ENCODE measurements at regions not wholly inside any gene's neighbourhood (a gene's known extent, or its start where the extent isn't known, plus 50 kb on each side); places are given as distances from the start of the nearest gene placed in this dataset.

GRCh38 chr2:126312579-126312978 is 343.4 kb upstream of the GYPC start:
- no peaks in the 10 kb centered on the region for H3K4me1 ChIP-seq (ENCODE audit: control insufficient read depth, insufficient read depth, low read length)
- H3K27me3 ChIP-seq (ENCODE audit: control insufficient read depth, insufficient read depth, low read length, poor library complexity, severe bottlenecking) = no peaks in the 10 kb centered on the region
- H3K4me3 ChIP-seq (ENCODE audit: insufficient read depth, low read depth, low read length) = no peak overlapping the region
- no peaks in the 10 kb centered on the region for H3K36me3 ChIP-seq (ENCODE audit: control insufficient read depth, insufficient read depth, low read length)
- H3K9me3 ChIP-seq (ENCODE audit: control insufficient read depth, low read length) = no peaks in the 10 kb centered on the region
- no peak overlapping the region for H3K27ac ChIP-seq (ENCODE audit: insufficient read depth, low read depth, low read length, poor library complexity, severe bottlenecking)
- 83 to 89% methylated on average over 5 of the region's 5 CpGs for WGBS, 2 experiments

GRCh38 chr2:126315828-126316227 is 340.1 kb upstream of the GYPC start:
- Histone ChIP-seq H3K27me3 (ENCODE audit: control insufficient read depth, insufficient read depth, low read length, poor library complexity, severe bottlenecking) (no peaks in the 10 kb centered on the region), H3K4me3 (ENCODE audit: insufficient read depth, low read depth, low read length) (no peak overlapping the region), H3K4me1 (ENCODE audit: control insufficient read depth, insufficient read depth, low read length) (no peaks in the 10 kb centered on the region), H3K36me3 (ENCODE audit: control insufficient read depth, insufficient read depth, low read length) (no peaks in the 10 kb centered on the region), H3K9me3 (ENCODE audit: control insufficient read depth, low read length) (no peaks in the 10 kb centered on the region), H3K27ac (ENCODE audit: insufficient read depth, low read depth, low read length, poor library complexity, severe bottlenecking) (no peak overlapping the region)
- WGBS, 2 experiments = 88 to 100% methylated on average over 1 of the region's 1 CpG

- WGBS, 2 experiments = 90 to 93% methylated on average over 2 of the region's 2 CpGs
- H3K4me1 ChIP-seq (ENCODE audit: control insufficient read depth, insufficient read depth, low read length) = no peaks in the 10 kb centered on the region
These were observed 338.0 kb upstream of the GYPC start for GRCh38 chr2:126317790-126318431.

GRCh38 chr2:126322342-126322741 is 333.6 kb upstream of the GYPC start:
- Histone ChIP-seq H3K27me3 (ENCODE audit: control insufficient read depth, insufficient read depth, low read length, poor library complexity, severe bottlenecking) (no peaks in the 10 kb centered on the region), H3K4me3 (ENCODE audit: insufficient read depth, low read depth, low read length) (no peak overlapping the region), H3K4me1 (ENCODE audit: control insufficient read depth, insufficient read depth, low read length) (no peaks in the 10 kb centered on the region), H3K27ac (ENCODE audit: insufficient read depth, low read depth, low read length, poor library complexity, severe bottlenecking) (no peak overlapping the region), H3K36me3 (ENCODE audit: control insufficient read depth, insufficient read depth, low read length) (no peaks in the 10 kb centered on the region), H3K9me3 (ENCODE audit: control insufficient read depth, low read length) (no peaks in the 10 kb centered on the region)
- WGBS, 2 experiments = 98 to 100% methylated on average over 2 to 3 of the region's 3 CpGs

More at GRCh38 chr2:126317790-126318431, 338.0 kb upstream of the GYPC start:
- Histone ChIP-seq H3K27ac (ENCODE audit: insufficient read depth, low read depth, low read length, poor library complexity, severe bottlenecking) (no peak overlapping the region), H3K4me3 (ENCODE audit: insufficient read depth, low read depth, low read length) (no peak overlapping the region), H3K36me3 (ENCODE audit: control insufficient read depth, insufficient read depth, low read length) (no peaks in the 10 kb centered on the region), H3K27me3 (ENCODE audit: control insufficient read depth, insufficient read depth, low read length, poor library complexity, severe bottlenecking) (no peaks in the 10 kb centered on the region), H3K9me3 (ENCODE audit: control insufficient read depth, low read length) (no peaks in the 10 kb centered on the region)

- H3K27ac ChIP-seq (ENCODE audit: insufficient read depth, low read depth, low read length, poor library complexity, severe bottlenecking) = no peak overlapping the region
- no peaks in the 10 kb centered on the region for H3K9me3 ChIP-seq (ENCODE audit: control insufficient read depth, low read length)
- H3K4me3 ChIP-seq (ENCODE audit: insufficient read depth, low read depth, low read length) = no peak overlapping the region
- H3K4me1 ChIP-seq (ENCODE audit: control insufficient read depth, insufficient read depth, low read length) = no peaks in the 10 kb centered on the region
- 96 to 100% methylated on average over 5 of the region's 5 CpGs for WGBS, 2 experiments
- H3K36me3 ChIP-seq (ENCODE audit: control insufficient read depth, insufficient read depth, low read length) = no peaks in the 10 kb centered on the region
- H3K27me3 ChIP-seq (ENCODE audit: control insufficient read depth, insufficient read depth, low read length, poor library complexity, severe bottlenecking) = no peaks in the 10 kb centered on the region
These were observed 330.8 kb upstream of the GYPC start for GRCh38 chr2:126325202-126325601.

- Histone ChIP-seq H3K4me1 (ENCODE audit: control insufficient read depth, insufficient read depth, low read length) (no peaks in the 10 kb centered on the region), H3K4me3 (ENCODE audit: insufficient read depth, low read depth, low read length) (no peak overlapping the region), H3K27me3 (ENCODE audit: control insufficient read depth, insufficient read depth, low read length, poor library complexity, severe bottlenecking) (no peaks in the 10 kb centered on the region), H3K9me3 (ENCODE audit: control insufficient read depth, low read length) (no peaks in the 10 kb centered on the region), H3K27ac (ENCODE audit: insufficient read depth, low read depth, low read length, poor library complexity, severe bottlenecking) (no peak overlapping the region), H3K36me3 (ENCODE audit: control insufficient read depth, insufficient read depth, low read length) (no peaks in the 10 kb centered on the region)
- 85 to 89% methylated on average over 2 of the region's 2 CpGs for WGBS, 2 experiments
These were observed 326.8 kb upstream of the GYPC start for GRCh38 chr2:126329173-126329572.

- no peak overlapping the region for H3K27ac ChIP-seq (ENCODE audit: insufficient read depth, low read depth, low read length, poor library complexity, severe bottlenecking)
- WGBS, 2 experiments = 92 to 100% methylated on average over 2 to 3 of the region's 4 CpGs
- no peak overlapping the region for H3K4me3 ChIP-seq (ENCODE audit: insufficient read depth, low read depth, low read length)
- H3K4me1 ChIP-seq (ENCODE audit: control insufficient read depth, insufficient read depth, low read length) = no peaks in the 10 kb centered on the region
- no peaks in the 10 kb centered on the region for H3K36me3 ChIP-seq (ENCODE audit: control insufficient read depth, insufficient read depth, low read length)
- H3K9me3 ChIP-seq (ENCODE audit: control insufficient read depth, low read length) = no peaks in the 10 kb centered on the region
- no peaks in the 10 kb centered on the region for H3K27me3 ChIP-seq (ENCODE audit: control insufficient read depth, insufficient read depth, low read length, poor library complexity, severe bottlenecking)
These were observed 313.5 kb upstream of the GYPC start for GRCh38 chr2:126342457-126342856.

GRCh38 chr2:126343136-126343535 is 312.8 kb upstream of the GYPC start:
- Histone ChIP-seq H3K9me3 (ENCODE audit: control insufficient read depth, low read length) (no peaks in the 10 kb centered on the region), H3K27ac (ENCODE audit: insufficient read depth, low read depth, low read length, poor library complexity, severe bottlenecking) (no peak overlapping the region), H3K36me3 (ENCODE audit: control insufficient read depth, insufficient read depth, low read length) (no peaks in the 10 kb centered on the region), H3K4me3 (ENCODE audit: insufficient read depth, low read depth, low read length) (no peak overlapping the region), H3K27me3 (ENCODE audit: control insufficient read depth, insufficient read depth, low read length, poor library complexity, severe bottlenecking) (no peaks in the 10 kb centered on the region), H3K4me1 (ENCODE audit: control insufficient read depth, insufficient read depth, low read length) (no peaks in the 10 kb centered on the region)
- 82 to 85% methylated on average over 2 of the region's 2 CpGs for WGBS, 2 experiments

- H3K4me1 ChIP-seq (ENCODE audit: control insufficient read depth, insufficient read depth, low read length) = no peaks in the 10 kb centered on the region
- 94 to 97% methylated on average over 2 of the region's 2 CpGs for WGBS, 2 experiments
- H3K36me3 ChIP-seq (ENCODE audit: control insufficient read depth, insufficient read depth, low read length) = no peaks in the 10 kb centered on the region
- H3K9me3 ChIP-seq (ENCODE audit: control insufficient read depth, low read length) = no peaks in the 10 kb centered on the region
- no peak overlapping the region for H3K27ac ChIP-seq (ENCODE audit: insufficient read depth, low read depth, low read length, poor library complexity, severe bottlenecking)
- H3K4me3 ChIP-seq (ENCODE audit: insufficient read depth, low read depth, low read length) = no peak overlapping the region
- no peaks in the 10 kb centered on the region for H3K27me3 ChIP-seq (ENCODE audit: control insufficient read depth, insufficient read depth, low read length, poor library complexity, severe bottlenecking)
These were observed 311.5 kb upstream of the GYPC start for GRCh38 chr2:126344493-126344892.

- Histone ChIP-seq H3K27me3 (ENCODE audit: control insufficient read depth, insufficient read depth, low read length, poor library complexity, severe bottlenecking) (no peaks in the 10 kb centered on the region), H3K4me1 (ENCODE audit: control insufficient read depth, insufficient read depth, low read length) (no peaks in the 10 kb centered on the region), H3K36me3 (ENCODE audit: control insufficient read depth, insufficient read depth, low read length) (no peaks in the 10 kb centered on the region), H3K27ac (ENCODE audit: insufficient read depth, low read depth, low read length, poor library complexity, severe bottlenecking) (no peak overlapping the region), H3K9me3 (ENCODE audit: control insufficient read depth, low read length) (no peaks in the 10 kb centered on the region), H3K4me3 (ENCODE audit: insufficient read depth, low read depth, low read length) (no peak overlapping the region)
- WGBS, 2 experiments = no CpG with 5 or more reads among the region's 1 CpG
These were observed 310.3 kb upstream of the GYPC start for GRCh38 chr2:126345691-126346090.

GRCh38 chr2:126356631-126357030 is 299.3 kb upstream of the GYPC start:
- WGBS, 2 experiments = 94% methylated on average over 2 of the region's 2 CpGs; no CpG with 5 or more reads in 1 of the 2 experiments
- no peak overlapping the region for H3K4me3 ChIP-seq (ENCODE audit: insufficient read depth, low read depth, low read length)
- no peak overlapping the region for H3K27ac ChIP-seq (ENCODE audit: insufficient read depth, low read depth, low read length, poor library complexity, severe bottlenecking)
- H3K4me1 ChIP-seq (ENCODE audit: control insufficient read depth, insufficient read depth, low read length) = no peaks in the 10 kb centered on the region
- no peaks in the 10 kb centered on the region for H3K9me3 ChIP-seq (ENCODE audit: control insufficient read depth, low read length)
- H3K36me3 ChIP-seq (ENCODE audit: control insufficient read depth, insufficient read depth, low read length) = no peaks in the 10 kb centered on the region
- H3K27me3 ChIP-seq (ENCODE audit: control insufficient read depth, insufficient read depth, low read length, poor library complexity, severe bottlenecking) = no peaks in the 10 kb centered on the region
